HTR-8/SVneo (cell line): ENCODE measurements at regions not wholly inside any gene's neighbourhood (a gene's known extent, or its start where the extent isn't known, plus 50 kb on each side); places are given as distances from the start of the nearest gene placed in this dataset.
A peak's percentile ranks its signal among the peaks of the same experiment; 100 is the strongest.
"Not testable (repeated sequence)": the region's sequence is repeated elsewhere in the genome, so short reads cannot be mapped to it uniquely, and the experiment has no call there.

ENCODE experiments used
- DNase-seq: peaks from one replicate; pipeline ENCODE4 v3.0.0; 2011; ENCODE audit warnings: low spot score, mixed read lengths; ENCODE audit not compliant: insufficient read length
- FAIRE-seq: peaks from 2 replicates; lab custom pipeline; 2011; peaks lifted over from hg19 to GRCh38; lab: Jason Lieb, UNC

- FAIRE-seq: no peak
- no peak for DNase-seq
Measured at GRCh38 chr2:43077876-43078275, 148.5 kb downstream of the ZFP36L2 start.

- FAIRE-seq: no peak
- DNase-seq: no peak
Measured at GRCh38 chr2:43076676-43077075, 149.7 kb downstream of the ZFP36L2 start.

GRCh38 chr2:43075811-43076585 is 150.4 kb downstream of the ZFP36L2 start:
- peak; percentile 82 for FAIRE-seq
- no peak for DNase-seq

- peak; percentile 86 for DNase-seq
- peak; percentile 74 for FAIRE-seq
Measured at GRCh38 chr2:43075054-43075593, 151.3 kb downstream of the ZFP36L2 start.

DNA sequence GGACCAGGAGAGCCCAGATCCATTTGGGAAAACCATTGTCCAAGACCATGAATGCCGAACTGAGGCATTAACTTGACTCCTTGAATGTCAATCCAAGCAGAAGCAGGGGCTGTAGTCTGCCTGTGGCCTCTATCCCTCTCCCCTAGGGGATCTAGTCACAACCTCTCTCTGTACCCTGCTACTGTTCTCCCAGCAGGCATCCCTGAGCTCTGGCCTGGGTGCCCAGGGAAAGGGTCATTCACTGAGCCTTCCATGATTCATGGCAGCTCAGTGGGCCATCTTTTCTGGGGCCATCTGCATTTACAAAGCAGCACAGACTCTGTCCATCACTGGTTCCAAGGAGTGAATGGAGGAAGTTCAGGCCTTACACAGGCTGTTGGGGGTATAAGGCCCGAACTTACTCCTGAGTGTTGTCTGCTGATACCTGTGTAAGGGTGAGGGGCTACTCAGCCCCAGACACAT is 151.8 kb downstream of the ZFP36L2 start:
- DNase-seq: no peak
- peak; percentile 4 for FAIRE-seq

- FAIRE-seq: peak; percentile 13
- no peak for DNase-seq
Measured at GRCh38 chr2:43074052-43074451, 152.4 kb downstream of the ZFP36L2 start.

GRCh38 chr2:43073401-43073825 is 153.0 kb downstream of the ZFP36L2 start:
- DNase-seq (peak; percentile 62), FAIRE-seq (no peak)

- DNase-seq (no peak), FAIRE-seq (no peak)
Measured at GRCh38 chr2:43071599-43072550, 154.5 kb downstream of the ZFP36L2 start.

- DNase-seq (no peak), FAIRE-seq (no peak)
Measured at GRCh38 chr2:43070676-43071502, 155.5 kb downstream of the ZFP36L2 start.

DNA sequence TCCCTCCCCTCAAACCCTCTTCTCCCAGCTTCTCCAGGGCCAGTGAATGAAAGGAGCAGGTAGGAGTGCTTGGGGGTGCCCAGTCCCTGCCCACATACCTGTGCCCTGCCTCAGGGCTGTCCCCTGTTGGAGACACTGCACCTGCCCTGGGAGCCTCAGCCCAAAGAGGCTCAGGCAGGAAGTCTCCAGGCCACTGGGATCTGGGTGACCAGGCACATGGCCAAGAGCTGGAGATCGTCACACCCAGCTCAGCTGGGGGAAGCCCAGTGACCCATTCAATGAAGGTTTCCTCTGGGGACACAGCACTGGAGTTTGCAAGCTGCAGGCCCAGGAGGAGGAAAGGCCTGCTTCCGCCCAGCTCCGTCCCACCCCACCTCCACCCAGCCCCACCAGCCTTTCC is 156.4 kb downstream of the ZFP36L2 start:
- no peak for DNase-seq
- FAIRE-seq: peak; percentile 23

DNA sequence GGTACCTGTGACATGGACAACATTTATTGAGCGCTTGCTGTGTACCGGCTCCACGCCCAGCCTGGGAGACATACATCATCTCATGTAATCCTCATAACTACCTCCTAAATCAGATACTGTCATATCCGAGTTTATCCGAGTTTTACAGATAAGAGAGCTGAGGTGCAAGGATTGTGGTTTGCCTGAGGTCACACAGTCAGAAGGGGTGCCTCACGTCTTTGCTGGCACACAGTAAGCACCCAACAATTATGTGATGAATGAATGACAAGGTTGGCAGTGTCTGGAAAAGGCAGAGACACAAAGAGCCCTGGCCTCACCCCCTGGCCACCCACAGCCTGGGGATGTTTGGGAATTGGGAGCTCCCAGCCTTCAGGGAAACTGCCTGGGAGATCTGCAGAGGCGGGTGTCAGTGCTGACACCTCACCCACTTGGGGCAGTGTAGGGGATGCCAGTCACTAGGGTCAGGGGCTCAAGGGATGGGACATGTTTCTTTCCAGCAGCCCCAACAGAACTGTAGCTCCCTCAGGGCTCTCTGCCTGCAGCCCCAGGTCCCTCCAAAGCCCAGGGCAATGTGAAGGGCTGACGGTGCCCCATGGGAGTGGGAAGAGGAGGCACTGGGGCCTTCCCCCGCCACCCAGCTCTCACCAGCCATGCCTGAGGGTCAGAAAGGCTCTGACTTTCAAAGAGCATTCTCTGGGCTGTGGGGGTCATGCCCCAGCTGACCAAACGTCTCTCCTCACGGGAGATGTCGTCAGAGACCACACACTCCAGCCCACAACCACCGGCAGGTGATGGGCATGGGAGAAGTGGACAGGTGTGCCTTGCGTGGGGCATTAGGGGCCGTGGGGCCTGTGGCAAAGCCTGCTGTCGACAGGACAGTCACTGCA is 157.5 kb downstream of the ZFP36L2 start:
- no peak for DNase-seq
- FAIRE-seq: no peak

DNA sequence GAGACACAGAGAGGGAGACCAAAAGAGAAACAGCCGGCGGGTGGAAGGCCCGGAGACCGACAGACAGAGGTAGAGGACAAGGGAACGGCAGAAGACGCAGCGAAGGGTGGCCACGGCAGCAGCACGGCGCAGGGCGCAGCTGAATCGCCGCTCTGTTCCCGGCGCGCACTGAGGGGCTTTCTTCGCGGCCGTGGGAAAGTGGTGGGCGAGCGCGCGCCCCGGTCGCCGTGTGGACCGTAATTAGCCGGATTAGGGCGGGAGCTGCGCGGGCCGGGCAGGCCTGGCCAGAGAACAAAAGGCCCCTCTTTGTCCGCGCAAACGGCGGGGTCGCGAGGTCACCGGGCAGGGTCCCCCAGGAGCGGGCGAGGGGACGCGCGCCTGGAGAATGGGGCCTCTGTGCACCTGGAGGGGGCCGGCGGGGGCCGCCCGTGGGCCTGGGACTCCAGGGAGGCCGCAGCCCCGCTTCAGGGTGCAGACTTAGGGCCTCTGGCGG is 158.3 kb downstream of the ZFP36L2 start:
- FAIRE-seq (no peak), DNase-seq (no peak)

DNA sequence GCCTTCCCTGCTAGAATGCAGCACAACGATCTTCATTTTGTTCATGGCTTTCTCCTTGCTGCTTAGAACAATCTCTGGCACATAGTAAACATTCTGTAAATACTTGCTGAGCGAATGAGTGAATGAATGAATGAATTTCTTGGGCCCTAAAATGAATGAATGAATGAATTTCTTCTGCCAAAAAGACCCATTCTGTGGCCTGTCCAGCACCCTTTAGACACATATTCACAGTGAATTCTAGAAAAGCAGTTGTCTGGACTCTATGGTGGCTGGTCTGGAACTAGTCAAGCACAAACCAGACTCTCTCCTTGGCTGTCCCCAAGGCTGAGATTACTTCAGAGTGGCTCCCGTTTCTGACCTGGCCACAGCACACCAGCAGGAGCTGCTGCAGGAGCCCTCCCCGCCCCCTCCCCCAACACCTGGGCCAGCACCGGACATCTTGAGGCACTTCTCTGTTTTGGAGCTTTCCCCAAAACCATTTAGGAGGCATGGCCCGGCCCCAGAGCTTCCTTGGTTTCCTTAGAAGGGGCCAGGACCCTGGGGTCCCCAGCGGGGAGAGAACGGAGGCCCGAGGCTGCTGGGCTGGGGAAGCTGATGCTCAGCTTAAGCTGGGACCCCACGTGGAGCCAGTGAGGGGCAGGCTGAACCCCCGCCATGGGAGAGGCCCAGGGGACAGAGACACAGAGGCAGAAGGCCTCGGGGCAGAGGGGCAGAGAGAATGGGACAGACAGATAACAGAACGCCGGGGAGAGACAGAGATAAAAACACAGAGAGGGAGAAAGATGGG is 159.0 kb downstream of the ZFP36L2 start:
- FAIRE-seq (no peak), DNase-seq (no peak)

- DNase-seq, FAIRE-seq: not testable (repeated sequence)
Measured at GRCh38 chr2:43066541-43067253, 159.7 kb downstream of the ZFP36L2 start.

DNA sequence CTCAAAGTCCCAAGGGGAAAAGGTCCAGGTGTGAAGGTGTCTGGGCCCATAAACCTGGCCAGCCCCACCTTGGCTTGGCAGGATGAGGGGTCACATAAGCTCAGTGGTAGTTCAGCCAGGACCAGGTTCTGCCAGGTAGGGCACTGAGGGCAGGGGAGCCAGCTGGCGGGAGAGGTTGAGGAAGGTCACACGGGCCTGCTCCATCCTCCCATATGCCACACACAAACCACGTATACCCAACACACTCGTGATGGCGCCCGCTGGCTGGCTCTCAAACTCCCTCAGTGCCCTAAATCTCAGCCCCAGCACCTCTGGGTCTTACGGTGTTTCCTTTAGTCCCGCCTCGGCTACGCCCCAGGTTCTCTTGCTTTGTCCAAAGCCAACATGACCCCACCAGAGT is 160.5 kb downstream of the ZFP36L2 start:
- no peak for FAIRE-seq

DNA sequence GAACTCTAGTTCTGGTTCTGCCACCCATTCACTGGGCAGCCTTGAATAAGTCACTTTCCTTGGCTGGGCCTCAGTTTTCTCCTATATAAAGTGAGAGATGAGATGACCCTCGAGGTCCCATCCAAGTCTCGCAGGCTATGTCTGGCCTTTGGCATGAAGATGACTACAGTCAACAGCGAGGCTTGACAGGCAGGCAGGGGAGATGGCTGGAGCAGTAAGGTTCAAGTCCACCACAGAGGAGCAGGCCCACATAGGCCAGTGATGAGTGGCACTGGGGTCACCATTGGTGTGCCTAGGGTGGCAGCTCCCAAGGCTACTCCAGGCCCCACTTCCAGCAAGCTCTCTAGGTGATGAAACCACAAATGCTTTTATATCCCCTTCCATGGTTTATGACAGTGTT is 161.4 kb downstream of the ZFP36L2 start:
- FAIRE-seq (no peak), DNase-seq (no peak)

More for the DNA sequence above, 160.5 kb downstream of the ZFP36L2 start:
- no peak for DNase-seq

DNA sequence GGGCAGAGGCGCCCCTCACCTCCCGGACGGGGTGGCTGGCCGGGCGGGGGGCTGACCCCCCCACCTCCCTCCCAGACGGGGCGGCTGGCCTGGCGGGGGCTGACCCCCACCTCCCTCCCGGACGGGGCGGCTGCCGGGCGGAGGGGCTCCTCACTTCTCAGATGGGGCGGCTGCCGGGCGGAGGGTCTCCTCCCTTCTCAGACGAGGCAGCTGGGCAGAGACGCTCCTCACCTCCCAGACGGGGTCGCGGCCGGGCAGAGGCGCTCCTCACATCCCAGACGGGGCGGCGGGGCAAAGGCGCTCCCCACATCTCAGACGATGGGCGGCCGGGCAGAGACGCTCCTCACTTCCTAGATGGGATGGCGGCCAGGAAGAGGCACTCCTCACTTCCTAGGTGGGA is 163.3 kb downstream of the ZFP36L2 start:
- FAIRE-seq, DNase-seq: not testable (repeated sequence)
